Activated naive CD4-positive, alpha-beta T cell treated with Interleukin-2 at 50 U/mL for 16 hours (primary cell): ENCODE measurements at regions not wholly inside any gene's neighbourhood (a gene's known extent, or its start where the extent isn't known, plus 50 kb on each side); places are given as distances from the start of the nearest gene placed in this dataset.
"Not testable (repeated sequence)": the region's sequence is repeated elsewhere in the genome, so short reads cannot be mapped to it uniquely, and the experiment has no call there.

Source experiments
- DNase-seq: peaks from one replicate; pipeline ENCODE4 v3.0.0-alpha.2; 2020

DNA sequence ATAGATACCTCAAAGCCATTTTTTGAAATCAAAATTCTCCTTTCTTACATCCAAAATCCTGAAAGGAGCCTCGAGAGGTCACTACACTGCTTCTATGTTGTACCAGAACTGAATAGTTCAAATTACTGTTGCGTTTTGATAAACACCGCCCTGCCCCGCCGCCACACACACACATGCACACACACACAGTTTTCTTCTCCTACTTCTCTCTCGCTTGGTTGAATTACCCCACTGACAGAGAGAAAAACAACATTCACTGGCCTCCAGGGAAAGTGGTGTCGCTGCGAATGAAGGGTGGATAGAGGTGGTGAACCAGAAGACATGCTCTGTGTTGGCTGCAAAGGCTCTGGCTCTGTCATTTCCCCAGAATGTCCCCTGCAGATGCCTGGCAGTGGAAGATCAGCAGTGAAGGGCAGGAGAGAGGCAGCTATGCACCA, 183.4 kb upstream of the RFC3 start:
- DNase-seq: no peak

DNA sequence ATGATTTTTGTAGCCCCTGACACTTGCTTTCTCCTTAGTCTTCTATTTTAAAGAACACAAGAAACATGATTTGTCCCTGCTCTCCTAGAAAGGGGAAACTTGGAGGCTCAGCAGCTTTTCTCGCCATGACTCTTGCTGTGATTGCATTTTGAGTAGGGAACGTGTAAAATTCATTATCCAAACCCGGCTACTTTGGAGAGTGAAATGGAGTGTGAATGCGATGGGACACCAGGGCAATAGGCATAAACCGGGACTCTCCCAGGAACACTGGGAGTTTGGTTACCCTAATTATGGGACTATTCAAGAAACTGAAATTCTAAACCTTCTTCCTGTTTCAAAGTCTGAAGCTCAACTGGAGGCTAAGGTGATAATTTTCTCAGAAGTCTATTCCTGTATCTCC, 181.7 kb upstream of the RFC3 start:
- DNase-seq: no peak

DNA sequence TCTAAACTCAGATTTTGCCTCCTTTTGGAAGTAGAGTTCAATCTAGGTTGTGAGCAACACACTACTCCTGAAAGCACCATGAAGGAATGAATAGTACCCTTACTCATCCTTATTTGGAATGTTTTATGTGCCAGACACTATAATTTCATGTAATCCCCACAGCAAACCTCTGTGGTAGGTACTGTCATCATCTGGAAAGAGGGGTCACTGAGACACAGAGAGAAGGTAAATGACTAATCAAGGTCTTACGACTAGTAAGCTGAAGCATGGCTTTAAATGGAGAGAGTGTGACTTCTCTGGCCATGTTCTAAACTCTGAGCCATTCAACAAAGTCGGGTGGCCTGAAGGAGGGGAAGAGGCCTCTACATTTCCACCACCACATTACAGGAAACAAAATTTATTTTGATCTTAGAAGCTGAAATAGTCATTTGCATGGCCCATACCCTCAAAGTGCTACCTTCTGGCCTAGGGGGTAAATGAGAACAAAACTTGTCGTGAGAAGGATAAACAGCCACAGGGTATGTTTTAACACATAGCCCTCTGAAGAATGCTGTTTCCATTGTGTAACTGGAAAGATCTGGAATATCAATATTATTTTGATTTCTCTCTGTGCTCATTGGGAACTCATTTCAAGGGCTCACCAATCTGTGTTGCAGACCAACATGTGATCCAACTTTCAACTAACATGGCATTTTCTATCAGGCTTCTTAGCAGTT, 180.8 kb upstream of the RFC3 start:
- DNase-seq: no peak

DNA sequence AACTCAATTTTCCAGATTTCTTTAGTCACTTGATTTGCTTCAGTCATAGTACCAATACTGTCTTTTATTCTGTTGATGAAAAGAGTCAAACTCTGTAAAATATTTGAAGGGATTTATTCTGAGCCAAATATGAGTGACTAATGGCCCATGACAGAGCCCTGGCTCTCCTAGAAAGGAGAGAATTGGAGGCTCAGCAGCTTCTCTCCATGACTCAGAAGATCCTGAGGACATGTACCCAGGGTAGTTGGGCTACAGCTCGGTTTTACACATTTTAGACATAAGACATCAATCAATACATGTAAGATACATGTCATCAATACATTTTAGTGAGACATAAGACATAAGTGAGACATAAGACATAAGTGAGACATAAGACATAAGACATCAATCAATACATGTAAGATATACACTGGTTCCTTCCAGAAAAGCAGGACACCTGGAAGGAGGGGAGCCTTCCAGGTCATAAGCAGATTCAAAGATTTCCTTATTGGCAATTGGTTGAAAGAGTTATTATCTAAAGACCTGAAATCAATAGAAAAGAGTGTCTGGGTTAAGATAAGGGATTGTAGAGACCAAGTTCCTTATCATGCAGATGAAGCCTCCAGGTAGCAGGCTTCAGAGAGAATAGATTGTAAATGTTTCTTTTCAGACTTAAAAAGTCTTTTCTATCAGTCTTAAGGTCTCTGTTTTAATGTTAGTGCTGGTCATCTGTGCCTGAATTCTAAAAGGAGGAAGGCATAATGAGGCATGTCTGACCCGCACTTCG, 179.8 kb upstream of the RFC3 start:
- no peak for DNase-seq

DNA sequence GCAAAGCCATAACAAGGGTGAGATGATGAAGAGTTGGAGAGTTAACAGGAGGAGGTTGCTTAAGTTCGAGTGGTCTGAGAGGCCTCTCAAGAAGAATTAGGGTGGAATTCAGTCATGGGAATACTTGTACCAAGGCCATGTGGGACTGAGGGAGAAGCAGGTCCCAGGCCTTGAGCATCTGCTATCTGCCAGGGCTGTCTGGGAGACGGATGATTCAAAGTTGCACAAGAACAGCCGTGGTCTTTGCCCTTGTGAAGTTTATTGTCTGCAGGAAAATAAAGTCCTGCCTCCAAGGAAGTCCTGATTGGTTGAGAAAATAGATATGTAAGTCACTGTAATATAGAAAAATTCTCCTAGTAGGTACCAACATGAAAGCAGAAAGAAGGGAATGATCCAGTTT, 178.8 kb upstream of the RFC3 start:
- no peak for DNase-seq

DNA sequence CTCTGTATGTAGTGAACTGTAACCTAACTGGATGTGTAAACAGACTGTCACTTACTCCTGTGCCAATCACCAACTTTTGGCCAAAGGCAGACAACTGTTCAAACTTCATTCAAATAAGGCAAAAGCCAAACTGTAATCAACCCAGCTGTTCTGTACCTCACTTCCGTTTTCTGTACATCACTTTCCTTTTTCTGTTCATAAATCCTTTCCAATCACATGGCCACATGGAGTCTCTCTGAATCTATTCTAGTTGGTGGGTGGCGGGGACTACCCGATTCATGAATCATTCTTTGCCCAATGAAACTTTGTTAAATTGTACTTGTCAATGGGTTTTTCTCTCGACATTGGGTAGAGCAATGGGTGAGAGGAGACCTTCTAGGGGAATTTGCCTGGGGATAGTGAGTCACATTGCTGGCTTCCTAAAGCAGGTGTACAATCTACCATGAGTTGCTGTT, 178.3 kb upstream of the RFC3 start:
- DNase-seq: peak; percentile 72

DNA sequence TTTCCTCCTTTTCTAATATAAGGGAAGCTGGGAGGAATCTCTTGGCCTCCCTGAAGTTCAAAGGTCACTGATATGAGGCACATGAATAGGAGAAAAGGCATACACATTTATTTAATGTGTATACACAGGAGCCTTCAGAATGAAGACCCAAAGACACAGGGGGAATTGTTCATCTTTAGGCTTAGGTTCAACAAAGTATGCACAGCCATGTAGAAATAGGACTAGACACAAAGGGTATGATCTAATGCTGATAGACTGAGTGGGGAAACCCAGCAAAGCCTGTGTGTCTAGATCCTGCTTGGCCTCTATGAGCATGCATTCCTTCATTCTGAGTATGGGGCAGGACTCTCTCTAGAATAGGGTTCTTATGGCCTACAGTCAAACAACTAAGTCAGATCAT, 177.1 kb upstream of the RFC3 start:
- no peak for DNase-seq

DNA sequence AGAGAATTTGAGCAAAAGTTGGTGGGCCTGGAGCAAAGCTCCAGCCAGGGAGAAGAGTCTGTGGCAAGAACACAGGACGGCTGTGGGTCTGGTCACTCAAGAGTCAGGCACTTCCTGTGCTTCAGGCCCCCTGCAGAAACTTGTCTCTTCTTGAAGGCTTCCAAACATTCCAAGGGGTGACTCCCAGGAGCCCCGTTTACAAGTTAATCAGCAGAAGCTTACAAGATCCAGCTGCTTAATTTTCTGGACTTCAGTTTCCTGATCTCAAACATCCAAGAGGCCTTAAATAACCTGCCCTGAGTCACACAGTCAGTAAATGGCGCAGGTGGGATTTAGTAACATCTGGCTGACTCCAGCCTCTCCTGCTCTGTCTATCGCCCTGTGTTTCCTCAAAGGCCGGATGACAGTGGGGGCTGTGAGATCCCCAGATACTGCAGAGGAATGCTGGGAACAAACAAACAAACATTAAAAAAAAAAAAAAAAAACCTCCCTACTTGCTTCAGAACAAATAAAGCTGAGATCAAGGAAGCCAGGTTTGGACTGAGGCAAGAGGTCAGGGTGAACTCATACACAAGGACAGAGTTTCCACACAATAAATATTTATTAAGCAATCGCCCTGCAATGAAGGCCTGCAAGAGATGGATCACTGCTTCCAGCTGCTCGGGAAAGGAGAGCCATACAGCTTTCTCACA, 175.4 kb upstream of the RFC3 start:
- DNase-seq: no peak

DNA sequence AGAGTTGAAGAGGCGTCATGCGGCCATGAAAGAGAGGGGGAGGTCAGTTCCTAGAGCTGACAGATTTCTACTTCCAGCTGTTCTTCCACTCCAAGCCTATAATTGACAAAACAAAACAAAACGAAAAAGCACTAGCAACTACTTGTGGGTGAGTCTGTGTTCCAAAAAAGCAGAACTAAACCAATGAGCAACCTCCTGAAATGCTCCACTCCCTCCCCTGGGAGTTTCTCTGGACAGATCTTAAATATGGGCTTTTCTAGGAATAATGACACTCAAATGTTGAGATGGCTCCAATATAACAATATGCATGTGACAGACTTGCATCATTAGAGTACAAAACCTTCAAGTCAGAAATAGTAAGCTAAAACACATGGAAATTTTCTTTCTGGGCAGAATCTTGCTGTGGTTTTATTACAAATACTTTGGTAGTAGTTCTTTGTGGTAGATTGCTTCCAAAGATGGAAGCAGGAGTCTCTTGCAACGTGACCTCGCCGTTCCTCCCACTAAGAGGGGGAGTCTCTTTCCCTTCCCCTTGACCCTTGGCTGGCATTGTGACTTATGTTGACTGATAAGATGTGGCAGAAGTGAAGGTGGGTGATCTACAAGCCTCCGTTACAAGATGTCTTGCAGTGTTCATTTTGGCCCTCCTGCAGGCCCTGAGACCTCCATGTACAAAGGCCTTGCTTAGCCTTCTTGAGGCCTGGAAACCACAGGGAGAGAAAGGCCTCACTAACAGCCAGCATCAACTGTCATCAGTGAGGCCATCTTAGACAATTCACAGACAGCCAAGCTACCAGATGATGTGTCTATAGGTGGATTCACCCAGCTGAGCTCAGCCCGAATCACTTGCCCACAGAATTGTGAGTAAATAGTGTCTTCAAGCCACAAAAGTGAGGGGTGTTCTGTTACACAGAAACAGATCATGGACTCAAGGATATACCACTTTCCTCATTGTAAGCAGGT, 173.1 kb upstream of the RFC3 start:
- no peak for DNase-seq

DNA sequence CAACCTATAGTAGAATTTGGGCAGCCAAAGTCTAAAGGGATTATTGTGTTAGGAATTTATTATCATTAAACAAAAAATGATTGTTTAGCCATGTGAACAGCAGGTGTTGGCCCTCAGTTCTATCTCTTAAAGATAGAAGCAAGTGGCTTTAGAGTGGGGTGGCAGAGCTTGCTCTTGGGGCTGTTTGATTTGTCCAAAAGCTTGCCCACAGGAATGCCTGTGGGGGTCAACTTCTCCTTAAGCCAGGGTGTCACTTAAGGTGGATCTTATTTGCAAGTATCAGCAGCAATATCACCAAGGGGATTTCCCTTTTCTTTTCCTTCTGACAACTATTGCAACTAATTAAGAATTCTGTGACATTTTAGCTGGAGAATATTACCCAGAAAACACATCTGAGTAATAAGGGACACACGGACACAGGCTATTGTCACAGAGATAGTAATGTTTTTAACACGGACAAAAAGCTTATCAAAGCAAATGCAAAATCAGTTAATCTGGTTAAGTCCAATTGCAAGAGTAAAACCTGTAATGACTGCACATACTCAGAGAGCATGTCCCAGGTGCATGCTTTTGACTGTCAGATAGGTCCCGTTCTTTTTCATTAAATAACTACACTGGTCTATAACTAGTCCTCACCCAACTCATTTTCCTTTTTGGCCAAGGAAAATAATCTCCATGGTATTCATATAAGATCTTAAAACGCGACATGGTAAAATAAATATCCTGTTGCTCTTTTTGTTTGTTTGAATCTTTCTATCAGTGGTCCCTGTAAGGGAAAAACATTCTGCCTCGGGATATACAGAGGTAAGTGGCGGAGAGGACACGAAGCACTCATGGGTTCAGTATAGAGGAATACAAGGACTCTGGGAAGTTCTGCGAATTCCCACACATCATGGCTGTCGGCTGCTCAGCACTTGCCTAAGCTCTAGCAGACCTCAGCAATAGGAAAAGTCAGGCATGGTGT, 172.1 kb upstream of the RFC3 start:
- DNase-seq: no peak

DNA sequence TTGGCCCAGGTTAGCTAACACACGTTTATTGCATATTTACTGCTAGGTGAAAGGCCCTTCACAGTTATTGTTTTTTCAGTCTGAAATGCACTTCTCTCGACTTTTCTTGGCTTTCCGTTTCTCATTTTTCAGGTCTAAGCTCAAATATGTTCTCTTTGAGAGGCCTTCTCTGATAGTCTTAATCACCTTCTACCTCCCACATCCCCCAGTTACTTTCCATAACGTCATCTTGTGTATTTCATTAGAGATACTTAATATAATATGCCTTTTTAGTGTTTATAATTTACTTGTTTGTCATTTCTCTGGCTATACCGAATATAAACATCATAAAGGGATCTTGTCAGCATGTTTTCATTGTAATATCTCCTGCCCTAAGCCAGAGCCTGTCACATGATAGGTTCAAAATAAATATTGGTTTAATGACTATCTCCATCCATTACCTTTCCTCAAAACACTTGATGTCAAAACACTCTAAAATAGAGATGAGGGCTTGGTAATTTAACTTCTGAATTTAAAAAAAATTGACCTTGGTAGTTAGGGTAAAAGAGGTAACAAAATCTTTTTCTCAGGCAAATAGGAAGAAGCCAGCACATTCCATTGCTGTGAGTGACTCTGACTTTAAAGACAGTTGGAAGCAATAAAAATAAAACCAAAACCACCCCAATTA, 168.6 kb upstream of the RFC3 start:
- DNase-seq: no peak

DNA sequence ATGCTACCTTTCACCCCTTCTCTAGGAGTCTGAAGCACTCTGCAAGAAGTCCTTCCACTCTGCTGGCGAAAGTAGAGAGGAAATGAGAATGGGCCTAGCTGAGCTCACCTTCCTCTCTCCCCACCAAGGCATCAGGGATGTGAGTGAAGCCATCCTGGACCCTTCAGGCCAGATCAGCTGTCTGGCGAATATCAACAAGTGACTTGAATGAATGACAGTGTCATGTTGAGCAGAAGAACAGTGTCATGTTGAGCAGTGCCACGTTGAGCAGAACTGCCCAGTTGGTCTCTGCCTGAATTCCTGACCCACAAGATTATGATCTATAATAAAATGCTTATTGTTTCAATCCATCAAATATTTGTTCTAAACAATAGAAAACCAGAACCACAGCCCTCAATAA, 166.2 kb upstream of the RFC3 start:
- no peak for DNase-seq

DNA sequence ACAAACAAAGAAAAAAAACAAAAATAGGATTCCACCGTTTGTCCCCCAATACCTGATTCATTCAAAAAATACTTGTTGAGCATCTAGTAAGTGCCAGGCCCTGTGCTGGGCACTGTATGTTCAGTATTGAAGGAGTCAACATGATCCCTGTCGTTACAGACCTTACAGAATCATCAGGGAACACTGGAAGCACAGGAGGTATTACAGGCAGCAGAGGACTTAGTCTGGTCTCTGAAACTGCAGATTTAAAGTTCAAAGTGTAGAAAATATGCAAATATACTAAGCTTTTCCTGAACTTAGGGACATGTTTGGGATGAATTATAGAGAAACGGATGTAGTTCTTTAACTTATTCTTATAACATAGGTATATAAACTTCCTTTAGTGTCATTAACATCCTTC, 160.7 kb upstream of the RFC3 start:
- DNase-seq: no peak

DNA sequence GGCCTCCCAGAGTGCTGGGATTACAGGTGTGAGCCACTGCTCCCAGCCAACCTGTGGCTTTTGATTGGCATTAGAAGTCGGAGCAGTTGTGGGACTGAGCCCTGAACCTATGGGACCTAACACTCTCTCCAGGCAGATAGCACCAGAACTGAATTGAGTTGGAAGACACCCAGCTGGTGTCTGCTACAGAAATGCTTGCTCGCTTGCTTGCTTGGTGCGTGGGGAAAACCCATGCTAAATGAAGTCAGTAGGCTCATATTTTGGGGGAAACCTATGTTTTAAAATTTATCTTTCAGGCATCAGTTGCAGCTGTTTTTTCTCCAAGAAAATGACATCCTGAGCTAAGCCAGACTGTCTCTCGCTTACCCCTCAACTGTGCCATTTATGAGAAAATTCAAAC, 158.5 kb upstream of the RFC3 start:
- DNase-seq: no peak

DNA sequence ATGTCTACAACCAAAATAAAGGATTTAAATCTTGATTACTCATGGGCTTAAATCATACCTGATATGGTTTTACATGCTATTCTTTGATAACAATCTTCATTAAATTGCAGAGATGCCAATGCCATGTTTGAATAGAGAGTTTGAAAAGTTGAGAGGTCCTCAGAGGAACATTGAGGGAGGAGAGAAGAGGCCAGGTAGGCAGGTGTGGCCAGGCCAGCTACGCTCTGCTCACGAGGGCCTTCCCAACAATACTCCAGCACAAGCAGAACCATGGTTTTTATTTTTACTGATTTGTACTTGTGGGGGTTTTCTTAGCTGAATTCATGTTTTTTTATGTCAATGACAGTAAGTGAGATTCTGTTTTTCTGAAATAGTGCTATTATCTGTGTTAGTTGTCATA, 158.1 kb upstream of the RFC3 start:
- DNase-seq: no peak

DNA sequence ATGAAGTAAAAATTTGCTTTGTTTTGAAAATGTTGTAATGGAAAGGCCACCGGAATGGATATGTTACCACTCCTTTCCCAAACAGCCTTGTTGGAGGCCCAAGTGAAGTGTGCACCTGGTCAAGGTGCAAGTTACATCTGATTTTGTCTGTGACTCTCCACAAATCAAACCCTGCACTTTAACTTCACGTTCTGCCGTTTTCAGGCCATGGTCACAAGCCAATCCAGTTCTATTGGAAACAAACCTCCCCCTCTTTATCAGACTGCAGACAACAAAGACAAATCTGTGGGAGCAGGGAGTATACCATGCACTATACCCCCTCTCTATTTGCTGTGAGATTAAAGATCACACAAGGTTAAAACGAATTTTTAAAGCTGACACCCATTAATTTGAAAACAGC, 155.6 kb upstream of the RFC3 start:
- no peak for DNase-seq

DNA sequence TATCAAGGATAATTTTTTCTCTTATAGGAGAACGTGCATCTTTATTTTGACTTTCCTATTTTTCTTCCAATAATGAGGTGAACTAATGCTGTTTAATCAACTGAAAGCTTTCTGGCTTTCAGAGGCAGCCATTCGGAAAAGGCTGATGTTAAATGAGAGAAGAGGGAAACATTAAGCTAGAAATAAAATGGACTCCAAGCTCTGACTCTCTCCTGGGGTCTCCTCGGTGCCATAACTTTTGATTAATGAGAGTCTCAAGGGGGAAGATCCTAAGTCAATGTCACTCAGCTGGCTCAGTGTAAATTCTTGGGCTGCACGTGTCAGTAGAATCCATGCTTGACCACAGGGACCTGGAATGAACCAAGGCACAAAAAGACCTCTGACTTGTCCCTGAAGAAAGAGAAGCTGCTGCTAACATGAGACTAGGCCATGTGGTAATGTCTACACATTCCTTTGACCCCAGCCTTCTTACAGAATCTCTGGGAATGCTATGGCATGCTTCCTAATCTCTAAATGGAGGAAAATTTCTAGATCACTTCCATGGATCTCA, 152.2 kb upstream of the RFC3 start:
- DNase-seq: no peak

DNA sequence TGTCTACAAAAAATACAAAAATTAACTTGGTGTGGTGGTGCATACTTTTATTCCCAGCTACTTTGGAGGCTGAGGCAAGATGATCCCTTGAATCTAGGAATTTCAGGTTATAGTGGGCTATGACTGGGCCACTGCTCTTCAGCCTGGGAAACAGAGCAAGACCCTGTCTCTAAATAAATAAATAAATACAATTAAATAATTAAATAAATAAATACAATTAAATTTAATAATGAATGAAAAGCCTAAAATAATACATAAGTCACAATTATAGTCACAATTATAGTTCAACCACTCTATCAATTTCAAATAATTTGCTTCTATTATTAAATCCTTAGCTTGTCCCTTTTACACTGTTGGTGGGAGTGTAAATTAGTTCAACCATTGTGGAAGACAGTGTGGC, 146.4 kb upstream of the RFC3 start:
- no peak for DNase-seq

DNA sequence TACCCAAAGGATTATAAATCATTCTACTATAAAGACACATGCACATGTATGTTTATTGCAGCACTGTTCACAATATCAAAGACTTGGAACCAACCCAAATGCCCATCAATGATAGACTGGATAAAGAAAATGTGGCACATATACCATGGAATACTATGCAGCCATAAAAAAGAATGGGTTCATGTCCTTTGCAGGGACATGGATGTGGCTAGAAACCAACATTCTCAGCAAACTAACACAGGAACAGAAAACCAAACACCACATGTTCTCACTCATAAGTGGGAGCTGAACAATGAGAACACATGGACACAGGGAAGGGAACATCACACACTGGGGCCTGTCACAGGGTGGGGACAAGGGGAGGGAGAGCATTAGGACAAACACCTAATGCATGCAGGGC, 145.9 kb upstream of the RFC3 start:
- DNase-seq: not testable (repeated sequence)
